ENCODE measurements at regions not wholly inside any gene's neighbourhood (a gene's known extent, or its start where the extent isn't known, plus 50 kb on each side); places are given as distances from the start of the nearest gene placed in this dataset.

DNA sequence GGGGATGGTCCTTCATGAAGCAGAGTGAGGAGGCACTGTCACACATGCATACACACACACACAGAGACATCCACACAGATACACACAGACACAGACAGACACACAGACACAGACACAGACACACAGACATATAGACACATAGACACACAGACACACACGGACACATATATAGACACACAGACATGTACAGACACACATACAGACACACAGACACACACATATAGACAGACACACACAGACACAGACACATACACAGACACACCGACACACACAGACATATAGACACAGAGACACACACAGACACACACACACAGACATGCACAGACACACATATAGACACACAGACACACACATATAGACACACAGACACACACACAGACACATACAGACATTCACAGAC, 173.9 kb downstream of the URI1 start:
- DNase-seq, result no peak
- TF ChIP-seq, protein P1, sequence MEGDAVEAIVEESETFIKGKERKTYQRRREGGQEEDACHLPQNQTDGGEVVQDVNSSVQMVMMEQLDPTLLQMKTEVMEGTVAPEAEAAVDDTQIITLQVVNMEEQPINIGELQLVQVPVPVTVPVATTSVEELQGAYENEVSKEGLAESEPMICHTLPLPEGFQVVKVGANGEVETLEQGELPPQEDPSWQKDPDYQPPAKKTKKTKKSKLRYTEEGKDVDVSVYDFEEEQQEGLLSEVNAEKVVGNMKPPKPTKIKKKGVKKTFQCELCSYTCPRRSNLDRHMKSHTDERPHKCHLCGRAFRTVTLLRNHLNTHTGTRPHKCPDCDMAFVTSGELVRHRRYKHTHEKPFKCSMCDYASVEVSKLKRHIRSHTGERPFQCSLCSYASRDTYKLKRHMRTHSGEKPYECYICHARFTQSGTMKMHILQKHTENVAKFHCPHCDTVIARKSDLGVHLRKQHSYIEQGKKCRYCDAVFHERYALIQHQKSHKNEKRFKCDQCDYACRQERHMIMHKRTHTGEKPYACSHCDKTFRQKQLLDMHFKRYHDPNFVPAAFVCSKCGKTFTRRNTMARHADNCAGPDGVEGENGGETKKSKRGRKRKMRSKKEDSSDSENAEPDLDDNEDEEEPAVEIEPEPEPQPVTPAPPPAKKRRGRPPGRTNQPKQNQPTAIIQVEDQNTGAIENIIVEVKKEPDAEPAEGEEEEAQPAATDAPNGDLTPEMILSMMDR (IDR thresholded peaks at IDR 0.05), result no peak
- Mint-ChIP-seq H3K4me1 (peaks cover 11% of the 10 kb centered on the region), H3K27ac (no peak overlapping the region), H3K27me3 (ENCODE audit: low read depth, poor library complexity) (peaks cover 9% of the 10 kb centered on the region), H3K4me3 (no peak overlapping the region), H3K36me3 (ENCODE audit: low read depth) (no peaks in the 10 kb centered on the region), H3K9me3 (no peaks in the 10 kb centered on the region)

DNA sequence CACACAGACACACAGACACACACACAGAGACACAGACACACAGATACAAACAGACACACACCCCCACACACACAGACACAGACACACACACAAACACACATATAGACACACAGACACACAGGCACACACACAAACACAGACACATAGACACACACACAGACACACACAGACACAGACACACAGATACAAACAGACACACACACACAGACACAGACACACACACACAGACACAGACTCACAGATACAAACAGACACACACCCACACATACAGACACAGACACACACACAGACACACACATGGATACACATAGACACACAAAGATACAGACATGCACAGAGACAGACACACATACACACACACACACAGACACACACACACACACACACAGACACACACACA, 174.5 kb downstream of the URI1 start:
- TF ChIP-seq, protein P1 (IDR thresholded peaks at IDR 0.05), result no peak
- peaks cover 12% of the 10 kb centered on the region for H3K27me3 Mint-ChIP-seq (ENCODE audit: low read depth, poor library complexity)
- peaks cover 11% of the 10 kb centered on the region for H3K4me1 Mint-ChIP-seq
- H3K36me3 Mint-ChIP-seq (ENCODE audit: low read depth), result no peaks in the 10 kb centered on the region
- H3K27ac Mint-ChIP-seq, result no peak overlapping the region
- DNase-seq, result no peak
- no peak overlapping the region for H3K4me3 Mint-ChIP-seq
- H3K9me3 Mint-ChIP-seq, result no peaks in the 10 kb centered on the region

DNA sequence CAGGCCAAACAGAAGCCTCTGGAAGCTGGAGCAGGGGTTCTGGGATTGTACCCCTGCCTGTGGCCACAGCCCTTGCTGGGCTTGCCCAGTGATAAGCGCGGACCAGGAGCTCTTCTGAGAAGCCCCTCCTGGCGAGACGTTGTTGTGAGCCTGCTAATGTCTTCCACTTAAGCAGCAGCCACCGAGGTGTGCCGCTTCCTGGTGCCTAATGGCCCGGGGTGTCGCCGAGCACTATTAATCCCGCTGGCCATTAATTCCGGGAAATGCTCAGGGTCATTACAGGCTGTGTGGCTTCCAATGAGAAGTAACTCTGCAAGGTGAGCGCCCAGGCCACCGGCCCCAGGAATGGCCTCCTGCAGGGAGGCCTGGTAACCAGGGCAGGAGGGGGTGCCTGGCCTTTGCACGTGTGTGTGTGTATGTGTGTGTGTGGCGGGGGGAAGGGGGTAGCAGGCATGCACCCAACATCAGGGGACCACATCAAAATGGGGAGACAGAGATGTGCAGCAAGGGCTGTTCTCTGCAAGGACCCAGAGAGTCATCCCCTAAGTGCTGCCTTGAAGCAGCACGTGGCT, 175.0 kb downstream of the URI1 start:
- Mint-ChIP-seq H3K36me3 (ENCODE audit: low read depth) (no peaks in the 10 kb centered on the region), H3K4me3 (no peak overlapping the region), H3K9me3 (no peaks in the 10 kb centered on the region), H3K4me1 (peaks cover 11% of the 10 kb centered on the region), H3K27me3 (ENCODE audit: low read depth, poor library complexity) (peaks cover 12% of the 10 kb centered on the region), H3K27ac (no peak overlapping the region)
- TF ChIP-seq, protein P1 (IDR thresholded peaks at IDR 0.05), result no peak
- DNase-seq, result peak; percentile 45

DNA sequence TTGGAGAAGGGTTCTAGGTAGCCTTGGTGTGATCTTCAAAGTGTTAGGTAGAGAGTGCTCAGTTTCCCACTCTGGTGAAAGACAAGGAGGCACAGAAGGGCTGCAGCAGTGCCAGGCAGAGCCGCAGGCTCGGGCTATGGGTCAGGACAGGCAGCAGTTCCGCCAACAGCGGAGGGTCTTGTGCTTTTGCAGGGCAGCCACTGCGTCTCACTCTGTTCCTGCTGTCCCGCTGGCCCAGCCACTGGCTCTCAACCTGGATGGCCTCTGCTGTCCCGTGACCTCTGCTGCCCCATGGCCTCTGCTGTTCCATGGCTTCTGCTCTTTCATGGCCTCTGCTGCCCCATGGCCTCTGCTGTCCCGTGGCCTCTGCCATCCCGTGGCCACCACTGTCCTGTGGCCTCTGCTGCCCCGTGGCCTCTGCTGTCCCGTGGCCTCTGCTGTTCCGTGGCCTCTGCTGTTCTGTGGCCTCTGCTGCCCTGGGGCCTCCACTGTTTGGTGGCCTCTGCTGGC, 175.7 kb downstream of the URI1 start:
- TF ChIP-seq, protein P1 (IDR thresholded peaks at IDR 0.05), result no peak
- peaks cover 12% of the 10 kb centered on the region for H3K27me3 Mint-ChIP-seq (ENCODE audit: low read depth, poor library complexity)
- peaks cover 11% of the 10 kb centered on the region for H3K4me1 Mint-ChIP-seq
- no peaks in the 10 kb centered on the region for H3K9me3 Mint-ChIP-seq
- no peak overlapping the region for H3K27ac Mint-ChIP-seq
- H3K4me3 Mint-ChIP-seq, result no peak overlapping the region
- H3K36me3 Mint-ChIP-seq (ENCODE audit: low read depth), result no peaks in the 10 kb centered on the region
- DNase-seq, result no peak

DNA sequence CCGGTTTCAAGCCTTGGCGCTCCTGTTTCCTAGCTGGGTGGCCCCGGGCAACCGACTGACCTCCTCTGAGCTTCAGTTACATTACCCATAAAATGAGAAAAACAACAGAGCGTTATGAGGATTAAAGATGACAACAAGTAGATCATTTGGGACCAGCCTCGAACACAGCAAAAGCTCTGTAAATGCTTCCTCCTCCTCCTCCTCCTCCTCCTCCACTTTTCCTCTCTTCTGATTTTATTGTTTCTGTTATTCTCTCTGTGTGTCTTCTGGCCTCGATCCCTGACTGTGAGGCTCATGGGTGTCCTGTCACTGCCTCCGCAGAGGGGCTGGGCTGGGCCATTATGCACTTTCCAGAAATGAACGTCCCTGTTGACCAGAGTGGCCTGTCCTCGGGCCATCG, 176.2 kb downstream of the URI1 start:
- H3K4me1 Mint-ChIP-seq, result peaks cover 10% of the 10 kb centered on the region
- H3K27ac Mint-ChIP-seq, result no peak overlapping the region
- TF ChIP-seq, protein P1 (IDR thresholded peaks at IDR 0.05), result no peak
- no peak for DNase-seq
- no peak overlapping the region for H3K4me3 Mint-ChIP-seq
- no peaks in the 10 kb centered on the region for H3K36me3 Mint-ChIP-seq (ENCODE audit: low read depth)
- H3K9me3 Mint-ChIP-seq, result no peaks in the 10 kb centered on the region
- H3K27me3 Mint-ChIP-seq (ENCODE audit: low read depth, poor library complexity), result peaks cover 12% of the 10 kb centered on the region

DNA sequence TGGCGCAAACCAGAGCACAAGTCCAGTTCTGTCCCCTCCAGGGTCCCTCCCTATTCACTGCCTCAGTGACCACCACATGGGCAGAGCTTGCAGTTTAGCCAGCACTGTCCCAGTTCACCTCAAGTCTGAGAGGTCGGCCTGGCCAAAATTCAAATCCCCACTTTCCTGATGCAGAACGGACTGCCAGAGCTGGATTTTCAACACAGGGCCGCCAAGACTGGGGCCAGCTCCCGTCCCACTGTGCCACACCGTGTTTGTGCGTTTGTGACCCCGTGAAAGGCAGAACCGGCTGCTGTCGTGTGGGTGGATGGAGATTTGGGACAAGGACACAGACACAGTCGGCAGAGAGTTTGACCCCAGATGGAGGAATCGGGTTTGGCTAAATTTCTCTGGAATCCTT, 176.7 kb downstream of the URI1 start:
- Mint-ChIP-seq H3K4me3 (no peak overlapping the region), H3K27me3 (ENCODE audit: low read depth, poor library complexity) (peaks cover 13% of the 10 kb centered on the region), H3K27ac (no peak overlapping the region), H3K36me3 (ENCODE audit: low read depth) (no peaks in the 10 kb centered on the region), H3K4me1 (peaks cover 7% of the 10 kb centered on the region), H3K9me3 (no peaks in the 10 kb centered on the region)
- DNase-seq, result no peak
- TF ChIP-seq, protein P1 (IDR thresholded peaks at IDR 0.05), result no peak
